H1 (cell line): ENCODE measurements at regions not wholly inside any gene's neighbourhood (a gene's known extent, or its start where the extent isn't known, plus 50 kb on each side); places are given as distances from the start of the nearest gene placed in this dataset.

Experiments
- CHD7 ChIP-seq: fragments of 300-600 bp; sonication (generic); IDR thresholded peaks from 2 replicates; pipeline ENCODE4 v1.7.1; 2012; ENCODE audit warnings: low read length, moderate library complexity, mild to moderate bottlenecking, inconsistent platforms; ENCODE audit not compliant: insufficient replicate concordance
- KDM1A ChIP-seq: fragments of 200-600, 300-600 bp; sonication (generic); IDR thresholded peaks from 2 replicates; pipeline ENCODE4 v1.7.1; 2016; ENCODE audit warnings: mild to moderate bottlenecking, low read length, borderline replicate concordance
- MAX ChIP-seq: IDR thresholded peaks from 2 replicates; pipeline ENCODE4 v1.6.1; 2012; ENCODE audit warnings: inconsistent platforms

DNA sequence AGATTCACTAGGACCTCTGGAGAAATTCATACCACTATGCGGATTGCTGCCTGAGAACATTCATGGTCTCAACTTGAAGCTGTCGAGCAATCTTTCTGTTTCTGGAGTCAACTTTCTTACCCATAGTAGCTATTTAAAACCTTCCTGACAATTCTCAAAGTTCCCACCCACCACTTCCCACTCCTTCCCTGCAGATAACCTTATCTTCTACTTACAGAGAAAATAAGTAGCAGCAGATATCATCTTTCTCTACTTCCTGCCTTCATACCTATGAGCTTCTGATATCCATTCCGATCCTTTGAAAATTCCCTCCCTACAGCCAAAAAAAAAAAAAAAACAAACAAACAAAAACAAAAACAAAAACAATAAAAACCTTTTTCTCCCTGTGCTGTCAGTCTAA, 81.2 kb upstream of the CYRIA start (continued):
- TF ChIP-seq CHD7 (no peak), KDM1A (no peak), MAX (no peak)
